Tibial artery (tissue), 4 donors: ENCODE measurements at regions not wholly inside any gene's neighbourhood (a gene's known extent, or its start where the extent isn't known, plus 50 kb on each side); places are given as distances from the start of the nearest gene placed in this dataset.

Experiments
- DNase-seq, 2 donors: peaks; one replicate each; pipeline ENCODE4 v3.0.0-alpha.2; 2019
- H3K27ac ChIP-seq, 2 donors: fragments of 200-600 bp; sonication (generic) in 1 of 2; 1 replicate in 1 of 2; 2 replicates in 1 of 2; pipeline ENCODE4 v1.5.1; 2018 to 2019; ENCODE audit warnings: mild to moderate bottlenecking in 1 of 2
- H3K27me3 ChIP-seq, 2 donors: fragments of 200-600 bp; sonication (generic) in 1 of 2; one replicate each; pipeline versions ENCODE4 v1.5.1 to v1.6.0; 2016 to 2019
- H3K36me3 ChIP-seq, 3 donors: fragments of 200-600 bp; sonication (generic) in 2 of 3; one replicate each; pipeline ENCODE4 v1.5.1; 2016 to 2019; ENCODE audit warnings: mild to moderate bottlenecking in 2 of 3
- H3K4me1 ChIP-seq, 4 donors: fragments of 200-600 bp; sonication (generic) in 2 of 4; 1 replicate in 3 of 4; 2 replicates in 1 of 4; pipeline ENCODE4 v1.5.1; 2016 to 2019
- H3K4me3 ChIP-seq, 2 donors: fragments of 200-600 bp; sonication (generic) in 1 of 2; 1 replicate in 1 of 2; 2 replicates in 1 of 2; pipeline ENCODE4 v1.5.1; 2018 to 2019; ENCODE audit warnings: mild to moderate bottlenecking in 2 of 2
- H3K9me3 ChIP-seq, 3 donors: fragments of 200-600 bp; sonication (generic) in 1 of 3; one replicate each; pipeline ENCODE4 v1.5.1; 2016 to 2019
- CTCF ChIP-seq, 2 experiments: fragments of 200-600 bp in 1 of 2; fragments of 450-650 bp in 1 of 2; IDR thresholded peaks; one replicate each; pipeline ENCODE4 v1.5.1; 2017 to 2019; ENCODE audit warnings: antibody characterized with exemption in 2 of 2, mild to moderate bottlenecking in 1 of 2, moderate library complexity in 1 of 2
- intact Hi-C: fragments of 100-400 bp; cut with DNase I; formaldehyde crosslinking; loops from one replicate; pipeline ENCODE4 v1.15.0; 2023; ENCODE audit warnings: low total_unique reads

GRCh38 chr14:34235643-34236300, 226.3 kb downstream of the SPTSSA start:
- intact Hi-C loops = no loop called here
- Histone ChIP-seq H3K27ac (no peak overlapping the region), H3K4me3 (no peak overlapping the region), H3K9me3 (no peaks in the 10 kb centered on the region), H3K4me1 (peaks cover 0 to 36% (median 14%) of the 10 kb centered on the region in 4 donors), H3K36me3 (no peaks in the 10 kb centered on the region), H3K27me3 (no peaks in the 10 kb centered on the region)
- no peak for DNase-seq
- TF ChIP-seq CTCF (IDR thresholded peaks at IDR 0.05) = no peak

GRCh38 chr14:34234258-34234657, 227.8 kb downstream of the SPTSSA start:
- no peaks in the 10 kb centered on the region for H3K27me3 ChIP-seq
- H3K4me3 ChIP-seq = no peak overlapping the region
- no peaks in the 10 kb centered on the region for H3K36me3 ChIP-seq
- no peaks in the 10 kb centered on the region for H3K9me3 ChIP-seq
- no peak overlapping the region for H3K27ac ChIP-seq
- no peak for DNase-seq
- intact Hi-C loops = no loop called here
- H3K4me1 ChIP-seq = peaks cover 0 to 36% (median 14%) of the 10 kb centered on the region in 4 donors
- no peak for TF ChIP-seq CTCF (IDR thresholded peaks at IDR 0.05)

- intact Hi-C loops = no loop called here
- Histone ChIP-seq H3K27me3 (no peaks in the 10 kb centered on the region), H3K9me3 (no peaks in the 10 kb centered on the region), H3K36me3 (no peaks in the 10 kb centered on the region), H3K4me3 (no peak overlapping the region), H3K27ac (peak overlapping the region in 1 of 2 donors; percentile 24), H3K4me1 (peaks cover 0 to 36% (median 14%) of the 10 kb centered on the region in 4 donors)
- TF ChIP-seq CTCF (IDR thresholded peaks at IDR 0.05) = no peak
- DNase-seq = no peak
These were observed 228.4 kb downstream of the SPTSSA start for GRCh38 chr14:34233619-34234018.

- no peak for TF ChIP-seq CTCF (IDR thresholded peaks at IDR 0.05)
- peaks cover 0 to 36% (median 14%) of the 10 kb centered on the region in 4 donors for H3K4me1 ChIP-seq
- H3K27ac ChIP-seq = no peak overlapping the region
- DNase-seq = no peak
- H3K9me3 ChIP-seq = no peaks in the 10 kb centered on the region
- no peaks in the 10 kb centered on the region for H3K27me3 ChIP-seq
- intact Hi-C loops = no loop called here
- no peaks in the 10 kb centered on the region for H3K36me3 ChIP-seq
- H3K4me3 ChIP-seq = no peak overlapping the region
These were observed 229.2 kb downstream of the SPTSSA start for GRCh38 chr14:34232790-34233189.

- Histone ChIP-seq H3K9me3 (no peaks in the 10 kb centered on the region), H3K4me3 (no peak overlapping the region), H3K4me1 (peaks cover 0 to 36% (median 14%) of the 10 kb centered on the region in 4 donors), H3K27ac (no peak overlapping the region), H3K27me3 (no peaks in the 10 kb centered on the region), H3K36me3 (no peaks in the 10 kb centered on the region)
- DNase-seq = no peak
- TF ChIP-seq CTCF (IDR thresholded peaks at IDR 0.05) = no peak
- intact Hi-C loops = no loop called here
These were observed 230.4 kb downstream of the SPTSSA start for GRCh38 chr14:34231626-34232025.
